Breast epithelium (tissue), 4 donors: ENCODE measurements at regions not wholly inside any gene's neighbourhood (a gene's known extent, or its start where the extent isn't known, plus 50 kb on each side); places are given as distances from the start of the nearest gene placed in this dataset.

Source experiments
- DNase-seq, 2 donors: peaks; one replicate each; pipeline ENCODE4 v3.0.0-alpha.2; 2019; ENCODE audit warnings: low spot score in 2 of 2
- H3K27ac ChIP-seq, 2 donors: fragments of 200-600 bp; sonication (generic) in 1 of 2; one replicate each; pipeline ENCODE4 v1.5.1; 2016 to 2019; ENCODE audit warnings: mild to moderate bottlenecking in 1 of 2
- H3K27me3 ChIP-seq, 2 donors: fragments of 200-600 bp; sonication (generic) in 1 of 2; one replicate each; pipeline versions ENCODE4 v1.5.1 to v1.6.0; 2017 to 2019; ENCODE audit warnings: control low read depth in 1 of 2, mild to moderate bottlenecking in 1 of 2
- H3K36me3 ChIP-seq: fragments of 200-600 bp; one replicate; pipeline ENCODE4 v1.5.1; 2019
- H3K4me1 ChIP-seq, 2 donors: fragments of 200-600 bp; sonication (generic); one replicate each; pipeline ENCODE4 v1.5.1; 2016 to 2019; ENCODE audit warnings: control low read depth in 1 of 2
- H3K4me3 ChIP-seq, 3 donors: fragments of 200-600 bp; sonication (generic); 1 replicate in 2 of 3; 2 replicates in 1 of 3; pipeline ENCODE4 v1.5.1; 2016 to 2019; ENCODE audit warnings: mild to moderate bottlenecking in 3 of 3, moderate library complexity in 2 of 3
- H3K9me3 ChIP-seq, 2 donors: fragments of 200-600 bp; sonication (generic) in 1 of 2; one replicate each; pipeline ENCODE4 v1.5.1; 2016 to 2019; ENCODE audit warnings: control low read depth in 1 of 2
- POLR2A ChIP-seq: fragments of 450-650 bp; IDR thresholded peaks from one replicate; pipeline ENCODE4 v1.6.1; 2016; ENCODE audit warnings: antibody characterized with exemption, mild to moderate bottlenecking, moderate library complexity
- POLR2AphosphoS5 ChIP-seq, 3 donors: sonication (generic); formaldehyde crosslinking; IDR thresholded peaks; one replicate each; pipeline ENCODE4 v1.6.1; 2017; ENCODE audit warnings: antibody characterized with exemption in 3 of 3
- intact Hi-C: fragments of 100-400 bp; cut with DNase I; formaldehyde crosslinking; loops from one replicate; pipeline ENCODE4 v1.15.1; 2023; ENCODE audit warnings: low total_unique reads
- TF ChIP-seq, protein P1 (sequence below), 3 donors: fragments of 450-650 bp; IDR thresholded peaks; one replicate each; pipeline ENCODE4 v1.5.1; 2016 to 2017; ENCODE audit warnings: antibody characterized with exemption in 3 of 3, mild to moderate bottlenecking in 3 of 3, moderate library complexity in 3 of 3

- no peak overlapping the region for H3K27ac ChIP-seq
- no peaks in the 10 kb centered on the region for H3K36me3 ChIP-seq
- no peak for DNase-seq
- TF ChIP-seq POLR2AphosphoS5 (IDR thresholded peaks at IDR 0.05) (no peak), POLR2A (no peak)
- TF ChIP-seq, protein P1, sequence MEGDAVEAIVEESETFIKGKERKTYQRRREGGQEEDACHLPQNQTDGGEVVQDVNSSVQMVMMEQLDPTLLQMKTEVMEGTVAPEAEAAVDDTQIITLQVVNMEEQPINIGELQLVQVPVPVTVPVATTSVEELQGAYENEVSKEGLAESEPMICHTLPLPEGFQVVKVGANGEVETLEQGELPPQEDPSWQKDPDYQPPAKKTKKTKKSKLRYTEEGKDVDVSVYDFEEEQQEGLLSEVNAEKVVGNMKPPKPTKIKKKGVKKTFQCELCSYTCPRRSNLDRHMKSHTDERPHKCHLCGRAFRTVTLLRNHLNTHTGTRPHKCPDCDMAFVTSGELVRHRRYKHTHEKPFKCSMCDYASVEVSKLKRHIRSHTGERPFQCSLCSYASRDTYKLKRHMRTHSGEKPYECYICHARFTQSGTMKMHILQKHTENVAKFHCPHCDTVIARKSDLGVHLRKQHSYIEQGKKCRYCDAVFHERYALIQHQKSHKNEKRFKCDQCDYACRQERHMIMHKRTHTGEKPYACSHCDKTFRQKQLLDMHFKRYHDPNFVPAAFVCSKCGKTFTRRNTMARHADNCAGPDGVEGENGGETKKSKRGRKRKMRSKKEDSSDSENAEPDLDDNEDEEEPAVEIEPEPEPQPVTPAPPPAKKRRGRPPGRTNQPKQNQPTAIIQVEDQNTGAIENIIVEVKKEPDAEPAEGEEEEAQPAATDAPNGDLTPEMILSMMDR (IDR thresholded peaks at IDR 0.05) = no peak
- no peaks in the 10 kb centered on the region for H3K4me1 ChIP-seq
- no peak overlapping the region for H3K4me3 ChIP-seq
- intact Hi-C loops = no loop called here
- H3K27me3 ChIP-seq = no peaks in the 10 kb centered on the region
- H3K9me3 ChIP-seq = no peaks in the 10 kb centered on the region
These were observed 927.5 kb upstream of the SLIT2 start for GRCh38 chr4:19324184-19324583.

- Histone ChIP-seq H3K4me3 (no peak overlapping the region), H3K27ac (no peak overlapping the region), H3K27me3 (no peaks in the 10 kb centered on the region), H3K4me1 (no peaks in the 10 kb centered on the region), H3K36me3 (no peaks in the 10 kb centered on the region), H3K9me3 (no peaks in the 10 kb centered on the region)
- intact Hi-C loops = no loop called here
- DNase-seq = no peak
- no peak for TF ChIP-seq POLR2A
- TF ChIP-seq POLR2AphosphoS5 (IDR thresholded peaks at IDR 0.05) = no peak
- TF ChIP-seq, protein P1 (IDR thresholded peaks at IDR 0.05) = no peak
These were observed 932.1 kb upstream of the SLIT2 start for GRCh38 chr4:19319607-19320006.

- TF ChIP-seq POLR2A (no peak), POLR2AphosphoS5 (IDR thresholded peaks at IDR 0.05) (no peak)
- TF ChIP-seq, protein P1 (IDR thresholded peaks at IDR 0.05) = no peak
These were observed 934.3 kb upstream of the SLIT2 start for GRCh38 chr4:19317377-19317776.

DNA sequence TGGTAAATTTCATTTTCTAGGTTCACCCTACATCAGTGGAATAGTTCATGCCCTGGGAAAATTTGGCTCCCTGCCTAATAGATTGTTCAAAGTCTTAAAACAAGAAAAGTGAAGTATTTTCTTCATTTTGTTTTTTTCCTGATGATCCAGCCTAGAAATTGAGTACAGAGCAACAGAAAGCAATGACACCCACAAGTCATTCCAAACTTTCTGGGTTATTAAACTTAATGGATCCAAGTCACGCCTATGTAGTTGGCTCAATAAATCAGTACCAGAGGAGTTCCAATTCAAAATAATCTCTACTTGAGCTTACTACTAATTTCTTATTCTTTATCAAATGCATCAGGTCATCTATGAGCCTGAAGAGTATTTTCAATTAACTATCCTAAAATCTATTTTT, 937.6 kb upstream of the SLIT2 start:
- no peaks in the 10 kb centered on the region for H3K36me3 ChIP-seq
- no peaks in the 10 kb centered on the region for H3K4me1 ChIP-seq
- TF ChIP-seq, protein P1 (IDR thresholded peaks at IDR 0.05) = no peak
- TF ChIP-seq POLR2A (no peak), POLR2AphosphoS5 (IDR thresholded peaks at IDR 0.05) (no peak)
- no peak overlapping the region for H3K4me3 ChIP-seq
- no peaks in the 10 kb centered on the region for H3K9me3 ChIP-seq
- H3K27ac ChIP-seq = no peak overlapping the region
- no peak for DNase-seq
- intact Hi-C loops = no loop called here
- no peaks in the 10 kb centered on the region for H3K27me3 ChIP-seq

More at GRCh38 chr4:19317377-19317776, 934.3 kb upstream of the SLIT2 start:
- intact Hi-C loops = no loop called here
- Histone ChIP-seq H3K27me3 (no peaks in the 10 kb centered on the region), H3K27ac (no peak overlapping the region), H3K9me3 (no peaks in the 10 kb centered on the region), H3K36me3 (no peaks in the 10 kb centered on the region), H3K4me1 (no peaks in the 10 kb centered on the region), H3K4me3 (no peak overlapping the region)
- no peak for DNase-seq

GRCh38 chr4:19309378-19309777, 942.3 kb upstream of the SLIT2 start:
- Histone ChIP-seq H3K36me3 (no peaks in the 10 kb centered on the region), H3K4me3 (no peak overlapping the region), H3K27ac (no peak overlapping the region), H3K4me1 (no peaks in the 10 kb centered on the region), H3K9me3 (no peaks in the 10 kb centered on the region), H3K27me3 (no peaks in the 10 kb centered on the region)
- DNase-seq = no peak
- TF ChIP-seq, protein P1 (IDR thresholded peaks at IDR 0.05) = no peak
- TF ChIP-seq POLR2A (no peak), POLR2AphosphoS5 (IDR thresholded peaks at IDR 0.05) (no peak)
- intact Hi-C loops = no loop called here
